GM23338 (cell line): ENCODE measurements at regions not wholly inside any gene's neighbourhood (a gene's known extent, or its start where the extent isn't known, plus 50 kb on each side); places are given as distances from the start of the nearest gene placed in this dataset.

ENCODE experiments used
- CREB1 ChIP-seq: fragments of 250-450 bp; sonication (Bioruptor Pico); IDR thresholded peaks from 2 replicates; pipeline ENCODE4 v1.5.0; 2020; ENCODE audit warnings: low read depth, mild to moderate bottlenecking, moderate library complexity
- ETS1 ChIP-seq: IDR thresholded peaks from 2 replicates; pipeline ENCODE4 v1.6.1; 2016; ENCODE audit warnings: antibody characterized with exemption
- POLR2AphosphoS5 ChIP-seq: IDR thresholded peaks from 2 replicates; pipeline ENCODE4 v1.6.1; 2016; ENCODE audit warnings: antibody characterized with exemption, low read depth
- REST ChIP-seq: IDR thresholded peaks from one replicate; pipeline ENCODE4 v1.6.1; 2018; ENCODE audit warnings: antibody characterized with exemption; ENCODE audit not compliant: unreplicated experiment
- ZNF114 ChIP-seq: fragments of 250-450 bp; sonication (Bioruptor Pico); IDR thresholded peaks from 2 replicates; pipeline ENCODE4 v1.5.0; 2020; ENCODE audit warnings: mild to moderate bottlenecking, moderate library complexity
- TF ChIP-seq, protein P1 (sequence below): fragments of 250-450 bp; sonication (Bioruptor Pico); IDR thresholded peaks from 2 replicates; pipeline ENCODE4 v1.5.0; 2020; ENCODE audit warnings: mild to moderate bottlenecking, moderate library complexity

GRCh38 chr16:80024443-80024842, 423.9 kb upstream of the MAF start (continued):
- TF ChIP-seq, protein P1, sequence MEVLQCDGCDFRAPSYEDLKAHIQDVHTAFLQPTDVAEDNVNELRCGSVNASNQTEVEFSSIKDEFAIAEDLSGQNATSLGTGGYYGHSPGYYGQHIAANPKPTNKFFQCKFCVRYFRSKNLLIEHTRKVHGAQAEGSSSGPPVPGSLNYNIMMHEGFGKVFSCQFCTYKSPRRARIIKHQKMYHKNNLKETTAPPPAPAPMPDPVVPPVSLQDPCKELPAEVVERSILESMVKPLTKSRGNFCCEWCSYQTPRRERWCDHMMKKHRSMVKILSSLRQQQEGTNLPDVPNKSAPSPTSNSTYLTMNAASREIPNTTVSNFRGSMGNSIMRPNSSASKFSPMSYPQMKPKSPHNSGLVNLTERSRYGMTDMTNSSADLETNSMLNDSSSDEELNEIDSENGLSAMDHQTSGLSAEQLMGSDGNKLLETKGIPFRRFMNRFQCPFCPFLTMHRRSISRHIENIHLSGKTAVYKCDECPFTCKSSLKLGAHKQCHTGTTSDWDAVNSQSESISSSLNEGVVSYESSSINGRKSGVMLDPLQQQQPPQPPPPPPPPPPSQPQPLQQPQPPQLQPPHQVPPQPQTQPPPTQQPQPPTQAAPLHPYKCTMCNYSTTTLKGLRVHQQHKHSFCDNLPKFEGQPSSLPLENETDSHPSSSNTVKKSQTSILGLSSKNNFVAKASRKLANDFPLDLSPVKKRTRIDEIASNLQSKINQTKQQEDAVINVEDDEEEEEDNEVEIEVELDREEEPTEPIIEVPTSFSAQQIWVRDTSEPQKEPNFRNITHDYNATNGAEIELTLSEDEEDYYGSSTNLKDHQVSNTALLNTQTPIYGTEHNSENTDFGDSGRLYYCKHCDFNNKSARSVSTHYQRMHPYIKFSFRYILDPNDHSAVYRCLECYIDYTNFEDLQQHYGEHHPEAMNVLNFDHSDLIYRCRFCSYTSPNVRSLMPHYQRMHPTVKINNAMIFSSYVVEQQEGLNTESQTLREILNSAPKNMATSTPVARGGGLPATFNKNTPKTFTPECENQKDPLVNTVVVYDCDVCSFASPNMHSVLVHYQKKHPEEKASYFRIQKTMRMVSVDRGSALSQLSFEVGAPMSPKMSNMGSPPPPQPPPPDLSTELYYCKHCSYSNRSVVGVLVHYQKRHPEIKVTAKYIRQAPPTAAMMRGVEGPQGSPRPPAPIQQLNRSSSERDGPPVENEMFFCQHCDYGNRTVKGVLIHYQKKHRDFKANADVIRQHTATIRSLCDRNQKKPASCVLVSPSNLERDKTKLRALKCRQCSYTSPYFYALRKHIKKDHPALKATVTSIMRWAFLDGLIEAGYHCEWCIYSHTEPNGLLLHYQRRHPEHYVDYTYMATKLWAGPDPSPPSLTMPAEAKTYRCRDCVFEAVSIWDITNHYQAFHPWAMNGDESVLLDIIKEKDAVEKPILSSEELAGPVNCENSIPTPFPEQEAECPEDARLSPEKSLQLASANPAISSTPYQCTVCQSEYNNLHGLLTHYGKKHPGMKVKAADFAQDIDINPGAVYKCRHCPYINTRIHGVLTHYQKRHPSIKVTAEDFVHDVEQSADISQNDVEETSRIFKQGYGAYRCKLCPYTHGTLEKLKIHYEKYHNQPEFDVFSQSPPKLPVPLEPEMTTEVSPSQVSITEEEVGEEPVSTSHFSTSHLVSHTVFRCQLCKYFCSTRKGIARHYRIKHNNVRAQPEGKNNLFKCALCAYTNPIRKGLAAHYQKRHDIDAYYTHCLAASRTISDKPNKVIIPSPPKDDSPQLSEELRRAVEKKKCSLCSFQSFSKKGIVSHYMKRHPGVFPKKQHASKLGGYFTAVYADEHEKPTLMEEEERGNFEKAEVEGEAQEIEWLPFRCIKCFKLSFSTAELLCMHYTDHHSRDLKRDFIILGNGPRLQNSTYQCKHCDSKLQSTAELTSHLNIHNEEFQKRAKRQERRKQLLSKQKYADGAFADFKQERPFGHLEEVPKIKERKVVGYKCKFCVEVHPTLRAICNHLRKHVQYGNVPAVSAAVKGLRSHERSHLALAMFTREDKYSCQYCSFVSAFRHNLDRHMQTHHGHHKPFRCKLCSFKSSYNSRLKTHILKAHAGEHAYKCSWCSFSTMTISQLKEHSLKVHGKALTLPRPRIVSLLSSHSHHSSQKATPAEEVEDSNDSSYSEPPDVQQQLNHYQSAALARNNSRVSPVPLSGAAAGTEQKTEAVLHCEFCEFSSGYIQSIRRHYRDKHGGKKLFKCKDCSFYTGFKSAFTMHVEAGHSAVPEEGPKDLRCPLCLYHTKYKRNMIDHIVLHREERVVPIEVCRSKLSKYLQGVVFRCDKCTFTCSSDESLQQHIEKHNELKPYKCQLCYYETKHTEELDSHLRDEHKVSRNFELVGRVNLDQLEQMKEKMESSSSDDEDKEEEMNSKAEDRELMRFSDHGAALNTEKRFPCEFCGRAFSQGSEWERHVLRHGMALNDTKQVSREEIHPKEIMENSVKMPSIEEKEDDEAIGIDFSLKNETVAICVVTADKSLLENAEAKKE (CRISPR knock-in tag), result no peak
- TF ChIP-seq CREB1 (CRISPR knock-in tag) (no peak), POLR2AphosphoS5 (no peak), REST (no peak), ETS1 (no peak), ZNF114 (no peak)
